COR-L47 (cell line): ENCODE measurements at regions not wholly inside any gene's neighbourhood (a gene's known extent, or its start where the extent isn't known, plus 50 kb on each side); places are given as distances from the start of the nearest gene placed in this dataset.
"Not testable (repeated sequence)": the region's sequence is repeated elsewhere in the genome, so short reads cannot be mapped to it uniquely, and the experiment has no call there.

Experiments
- DNase-seq: peaks from one replicate; lab custom pipeline; 2025; lab: John Stamatoyannopoulos, UW

DNA sequence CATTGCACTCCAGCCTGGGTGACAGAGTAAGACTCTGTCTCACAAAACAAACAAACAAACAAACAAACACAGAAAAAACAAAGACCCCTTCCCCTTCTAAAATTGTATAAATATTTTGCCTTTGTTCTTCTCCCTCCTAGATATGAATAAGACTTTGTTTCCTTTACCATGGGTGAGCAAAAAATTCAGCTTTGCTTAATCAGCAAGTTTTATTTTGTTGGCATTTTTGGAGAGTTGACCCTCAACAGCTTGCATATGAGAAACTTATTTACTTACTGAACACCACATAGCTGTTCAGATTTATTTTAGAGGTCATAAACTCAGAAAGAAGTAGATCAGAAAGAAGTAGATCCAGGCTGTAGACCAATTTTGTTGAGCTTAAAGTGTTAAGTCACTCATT is 395.2 kb upstream of the TOM1L1 start:
- no peak for DNase-seq

DNA sequence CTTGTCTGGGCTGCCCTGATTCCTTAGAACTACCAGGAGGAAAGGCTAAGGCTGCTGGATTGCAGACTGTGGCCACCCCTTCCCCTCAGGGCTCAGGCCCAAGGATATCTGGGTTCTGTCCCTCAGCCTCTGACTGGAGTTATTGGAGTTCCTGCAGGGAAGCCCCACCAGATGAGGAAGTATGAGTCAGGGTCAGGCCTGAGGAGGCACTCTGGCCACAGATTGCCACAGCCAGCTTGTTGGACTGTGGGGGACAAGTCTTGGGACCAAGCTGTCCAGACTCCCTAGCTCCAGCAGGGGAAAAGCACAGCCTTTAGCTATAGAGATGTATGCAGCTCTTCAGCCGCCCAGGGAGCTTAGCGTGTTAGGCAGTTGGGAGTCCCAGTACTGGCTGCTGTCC is 381.9 kb upstream of the TOM1L1 start:
- DNase-seq = no peak

DNA sequence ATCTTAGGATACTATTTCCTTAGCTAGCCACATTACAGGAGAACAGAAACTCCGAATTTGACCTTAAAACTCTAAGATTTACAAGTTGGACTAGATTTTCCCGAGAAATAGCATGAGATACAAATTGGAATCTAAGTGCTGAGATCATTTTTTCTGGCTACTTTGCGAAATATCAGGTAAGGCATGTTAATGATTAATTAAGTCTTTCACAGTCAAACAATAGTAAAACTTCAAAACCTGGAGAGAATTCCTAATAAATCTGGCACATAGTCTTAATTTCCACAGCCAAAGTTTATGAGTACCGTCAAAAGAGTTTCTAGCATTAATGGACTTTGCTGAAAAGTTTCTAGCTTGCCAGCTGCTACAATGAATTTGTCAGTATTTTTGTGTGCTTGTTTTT is 379.5 kb upstream of the TOM1L1 start:
- no peak for DNase-seq

DNA sequence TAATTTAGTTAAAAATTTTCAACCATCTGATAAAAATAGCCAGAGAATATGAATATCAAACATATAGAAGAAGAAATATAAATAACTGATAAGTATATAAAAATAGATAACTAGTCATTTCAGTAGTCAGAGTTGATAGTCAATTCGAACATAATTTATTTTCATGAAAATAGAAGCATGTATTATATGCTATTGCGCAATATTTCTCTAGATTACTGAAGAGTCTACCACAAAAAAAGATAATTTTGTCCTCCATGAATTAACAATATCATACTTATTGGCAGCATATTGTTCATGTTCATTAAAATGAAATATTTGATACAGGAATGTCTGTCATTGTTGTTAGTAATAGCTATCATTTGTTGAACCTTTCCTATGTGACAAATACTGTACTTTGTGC is 376.2 kb upstream of the TOM1L1 start:
- no peak for DNase-seq

DNA sequence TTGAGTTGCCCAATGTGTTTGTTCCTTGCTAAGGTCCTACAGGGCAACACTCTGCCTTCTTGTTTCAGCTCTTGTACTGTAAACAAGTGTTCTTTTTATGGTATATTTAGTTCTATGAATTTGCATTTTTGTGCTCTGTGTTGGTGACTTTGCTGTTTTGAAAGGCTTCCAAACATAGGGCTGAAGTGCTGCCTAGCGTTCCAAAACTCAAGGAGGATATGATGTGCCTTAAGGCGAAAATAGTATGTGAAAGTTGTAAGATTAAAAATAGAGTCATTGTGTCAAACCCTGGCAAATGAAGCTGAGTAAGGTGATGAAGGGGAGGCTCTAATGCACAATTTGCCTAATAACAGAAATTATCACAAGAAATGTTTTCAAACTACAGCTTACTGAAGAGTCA is 372.7 kb upstream of the TOM1L1 start:
- no peak for DNase-seq

DNA sequence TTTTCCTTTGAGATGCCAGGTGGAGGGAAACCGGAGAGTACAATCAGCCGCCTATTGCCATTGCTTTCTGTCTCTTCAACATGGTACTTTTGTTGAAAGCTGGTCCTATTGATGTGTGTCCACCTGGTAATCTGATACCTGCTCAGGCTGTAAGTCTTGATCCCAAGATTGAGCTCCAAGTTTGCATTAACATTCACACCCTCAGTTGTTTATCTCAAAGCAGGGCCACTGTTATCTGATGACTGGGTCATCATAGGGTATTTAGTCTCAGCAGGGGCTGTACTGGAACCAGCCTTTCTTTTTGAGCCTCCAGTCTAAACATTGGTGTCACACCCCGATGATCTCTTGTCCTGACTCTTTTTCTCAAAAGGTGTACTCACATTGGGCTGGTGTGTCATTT is 370.3 kb upstream of the TOM1L1 start:
- no peak for DNase-seq

DNA sequence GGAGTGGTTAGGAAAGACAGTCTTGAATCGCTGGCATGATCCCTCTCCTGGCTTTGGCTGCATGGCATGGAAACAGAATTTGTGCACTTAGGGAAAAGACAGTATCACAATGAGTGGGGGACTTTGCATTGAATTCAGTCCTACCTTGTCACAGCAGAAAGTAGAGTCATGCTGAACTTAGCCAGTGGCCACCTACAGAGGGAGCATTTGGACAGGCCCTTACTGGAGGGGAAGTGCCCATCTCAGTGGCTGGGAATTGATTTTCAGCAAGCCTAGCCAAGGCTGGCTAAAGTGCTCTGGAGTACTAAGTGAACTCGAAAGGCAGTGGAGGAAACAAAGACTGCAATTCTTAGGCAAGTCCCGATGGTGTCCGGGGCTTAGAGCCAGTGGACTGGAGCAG is 364.3 kb upstream of the TOM1L1 start:
- DNase-seq = no peak

DNA sequence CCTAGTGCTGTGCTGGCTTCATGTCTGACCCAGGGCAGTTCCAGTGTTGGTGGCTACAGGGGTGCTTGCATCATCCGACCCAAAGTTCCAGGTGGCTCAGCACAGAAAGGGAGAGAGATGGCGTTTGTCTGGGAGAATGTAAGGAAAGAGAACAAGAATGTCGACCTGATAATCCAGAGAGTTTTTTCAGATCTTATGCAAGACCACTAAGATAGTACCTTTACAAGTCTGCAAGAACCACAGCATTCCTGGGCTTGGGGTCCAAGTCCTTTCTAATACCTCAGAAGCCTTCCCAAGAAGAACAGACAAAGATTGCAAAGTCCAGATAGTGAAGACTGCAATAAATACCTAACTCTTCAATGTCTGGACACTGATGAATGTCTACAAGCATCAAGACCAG is 363.0 kb upstream of the TOM1L1 start:
- DNase-seq = no peak

DNA sequence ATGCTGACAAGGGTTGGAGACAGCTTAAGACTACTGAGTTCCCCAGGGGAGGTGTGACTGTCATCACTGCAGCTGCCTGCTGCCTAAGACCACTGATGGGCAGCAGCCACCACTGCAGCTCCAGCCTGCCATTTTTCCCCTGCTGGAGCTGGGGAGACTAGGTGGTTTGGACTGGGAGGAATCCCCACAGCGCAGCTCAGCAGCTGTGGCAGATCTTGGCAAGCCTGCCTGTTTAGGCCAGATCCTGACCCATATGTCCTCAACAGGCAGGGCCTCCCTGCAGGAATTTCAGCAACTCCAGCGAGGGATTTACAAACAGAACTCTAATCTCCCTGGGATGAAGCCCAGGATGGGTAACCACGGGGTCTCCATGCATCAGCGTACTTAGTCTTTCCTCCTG is 356.4 kb upstream of the TOM1L1 start:
- no peak for DNase-seq

DNA sequence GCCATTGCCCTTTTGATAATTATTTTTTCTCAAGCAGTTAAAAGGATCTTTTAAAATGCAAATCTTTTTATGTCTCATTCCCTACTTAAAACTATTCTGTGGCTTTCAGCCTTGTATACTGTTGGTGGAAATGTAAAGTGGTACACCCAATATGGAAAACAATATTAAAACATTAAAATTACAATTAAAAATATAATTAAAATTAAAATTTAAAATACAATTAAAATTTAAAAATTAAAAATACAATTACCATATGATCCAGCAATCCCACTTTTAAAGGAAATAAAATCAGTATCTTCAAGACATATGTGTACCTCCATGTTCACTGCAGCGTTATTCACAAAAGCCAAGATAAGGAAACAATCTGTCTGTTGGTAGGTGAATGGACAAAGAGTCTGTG is 340.8 kb upstream of the TOM1L1 start:
- DNase-seq = no peak

DNA sequence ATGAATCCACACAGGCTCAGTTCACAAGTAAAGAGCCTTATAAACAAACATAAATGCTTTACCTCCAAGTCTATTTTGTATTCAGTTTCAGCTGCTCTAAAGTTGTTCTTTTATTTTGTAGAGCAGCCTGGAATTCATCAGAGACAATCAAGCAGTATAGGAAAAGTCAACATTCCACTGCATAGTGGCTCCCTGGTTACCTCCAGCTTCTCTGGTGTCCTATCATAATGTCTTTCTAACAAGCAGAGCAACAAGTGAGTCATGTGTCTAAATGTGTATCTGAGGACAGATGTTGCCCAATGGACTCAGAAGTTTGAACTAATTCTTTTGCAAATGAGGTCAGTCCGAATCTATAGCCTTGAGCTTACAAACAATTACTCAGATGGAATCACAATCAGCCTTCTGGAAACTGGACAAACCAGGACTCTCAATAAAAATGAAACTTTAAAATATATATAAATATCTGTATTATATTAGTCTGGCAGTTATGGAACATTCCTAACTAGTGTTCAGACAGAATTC is 292.0 kb upstream of the TOM1L1 start:
- no peak for DNase-seq

DNA sequence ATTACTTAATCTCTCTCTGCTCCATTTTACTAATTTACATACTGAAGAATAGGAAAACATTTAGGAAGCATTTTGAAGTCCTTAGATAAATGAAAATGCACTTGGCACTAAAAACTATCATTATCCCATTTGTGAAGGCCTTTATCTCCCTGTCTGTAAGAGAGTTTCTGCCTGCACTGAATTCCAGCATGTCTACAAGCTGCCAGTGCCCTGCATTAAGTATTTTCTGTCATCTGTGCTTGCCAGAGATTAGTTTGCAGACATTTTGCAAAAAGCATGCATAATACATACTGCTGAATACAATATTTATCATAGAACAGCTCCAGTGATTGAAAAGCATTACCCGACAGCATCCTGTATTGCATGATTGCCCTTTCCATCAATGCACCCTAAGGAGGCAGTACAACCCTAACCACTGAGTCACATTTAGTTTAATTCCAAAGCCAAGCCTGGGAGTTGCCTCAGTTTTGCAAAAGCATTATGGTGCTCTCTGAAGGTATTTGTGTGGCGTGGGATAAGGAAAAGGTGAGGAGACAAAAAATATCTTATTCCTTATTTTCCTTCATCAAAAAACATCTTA is 280.2 kb upstream of the TOM1L1 start:
- no peak for DNase-seq

DNA sequence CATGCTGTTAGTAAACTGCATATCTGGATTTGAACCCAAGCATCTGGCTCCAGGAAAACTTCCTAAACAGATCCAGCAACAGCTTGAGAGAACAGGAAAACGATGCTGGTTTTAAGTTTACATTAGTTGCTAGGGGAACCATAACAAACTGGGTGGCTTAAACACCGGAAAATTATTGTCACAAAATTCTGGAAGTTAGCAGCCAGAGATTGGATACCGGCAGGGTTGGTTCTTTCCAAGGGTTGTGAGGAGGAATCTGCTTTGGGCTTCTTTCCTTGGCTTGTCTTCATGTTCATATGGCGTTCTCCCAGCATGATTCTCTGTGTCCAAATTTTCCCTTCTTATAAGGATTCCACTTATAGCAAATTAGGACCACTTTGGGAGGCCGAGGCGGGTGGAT is 276.9 kb upstream of the TOM1L1 start:
- DNase-seq = no peak

DNA sequence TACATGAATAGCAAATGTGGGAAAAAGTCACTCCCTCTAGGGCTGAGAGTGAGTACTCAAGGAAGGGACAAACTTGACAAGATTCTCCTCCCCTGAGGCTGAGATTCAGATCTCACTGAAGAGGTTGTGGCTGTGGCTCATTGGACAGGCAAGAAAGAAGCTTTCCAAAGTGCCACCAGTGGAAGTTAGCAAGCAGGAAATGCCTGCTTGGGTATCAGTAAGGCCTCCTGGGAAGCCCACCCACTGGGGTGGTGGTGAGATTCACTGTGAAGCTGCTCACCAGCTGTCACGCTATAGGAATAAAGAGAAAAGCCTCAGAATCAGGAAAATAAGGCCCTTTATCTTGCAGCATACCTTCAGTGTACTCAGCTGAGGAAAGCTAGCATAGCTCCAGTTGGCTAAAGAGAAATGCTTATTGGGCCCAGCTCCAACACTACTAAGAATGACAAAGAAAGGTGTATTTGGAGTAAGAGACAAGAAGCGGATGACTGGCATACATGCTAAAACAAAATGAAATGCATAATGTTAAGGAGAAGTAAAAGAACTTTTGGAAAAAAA is 274.4 kb upstream of the TOM1L1 start:
- DNase-seq = no peak

DNA sequence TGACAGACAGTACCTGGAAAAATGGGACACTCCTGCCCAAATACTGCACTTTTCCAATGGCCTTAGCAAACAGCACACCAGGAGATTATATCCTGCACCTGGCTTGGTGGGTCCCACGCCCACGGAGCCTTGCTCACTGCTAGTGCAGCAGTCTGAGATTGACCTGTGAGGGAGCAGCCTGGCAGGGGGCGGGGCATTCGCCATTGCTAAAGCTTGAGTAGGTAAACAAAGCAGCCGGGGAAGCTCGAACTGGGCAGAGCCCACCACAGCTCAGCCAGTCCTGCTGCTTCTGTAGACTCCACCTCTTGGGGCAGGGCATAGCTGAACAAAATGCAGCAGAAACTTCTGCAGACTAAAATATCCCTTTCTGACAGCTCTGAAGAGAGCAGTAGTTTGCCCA is 261.2 kb upstream of the TOM1L1 start:
- not testable (repeated sequence) for DNase-seq

DNA sequence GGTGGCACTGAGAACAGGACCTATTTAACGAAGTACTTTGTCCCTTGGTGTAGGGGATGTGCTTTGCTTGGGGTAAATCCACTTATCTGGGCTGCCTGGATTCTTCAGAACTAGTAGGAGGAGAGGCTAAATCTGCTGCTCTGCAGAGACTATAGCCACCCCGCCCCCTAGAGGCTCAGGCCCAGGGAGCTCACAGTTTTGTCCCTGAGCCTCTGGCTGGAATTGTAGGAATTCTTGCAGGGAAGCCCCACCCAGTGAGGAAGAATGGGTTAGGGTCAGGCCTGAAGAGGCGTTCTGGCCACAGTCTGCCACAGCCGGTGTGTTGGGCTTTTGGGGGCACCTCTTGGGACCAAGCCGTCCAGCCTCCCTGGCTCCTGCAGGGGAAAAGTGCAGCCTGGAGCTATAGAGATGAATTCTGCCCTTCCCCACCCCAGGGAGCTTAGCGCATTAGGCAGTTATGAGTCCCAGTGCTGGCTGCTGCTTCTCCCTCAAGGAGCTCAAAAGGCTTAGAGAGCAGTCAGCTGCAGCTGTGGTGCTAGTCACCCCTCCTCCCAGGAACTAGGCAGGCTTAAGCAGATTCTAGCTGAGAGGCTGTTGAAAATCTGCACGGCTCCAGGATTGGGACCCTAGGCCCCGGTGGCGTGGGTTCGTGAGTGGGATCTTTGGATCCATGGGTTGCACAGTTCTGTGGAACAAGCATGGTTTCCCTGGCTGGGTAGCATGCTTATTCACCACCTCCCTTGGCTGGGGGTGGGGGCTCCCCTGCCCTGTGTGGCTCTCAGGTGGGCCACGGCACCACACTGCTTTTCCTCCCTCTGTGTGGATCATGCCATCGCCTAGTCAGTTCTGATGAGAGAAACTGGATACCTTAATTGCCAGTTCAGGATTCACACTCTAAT is 237.4 kb upstream of the TOM1L1 start:
- no peak for DNase-seq

DNA sequence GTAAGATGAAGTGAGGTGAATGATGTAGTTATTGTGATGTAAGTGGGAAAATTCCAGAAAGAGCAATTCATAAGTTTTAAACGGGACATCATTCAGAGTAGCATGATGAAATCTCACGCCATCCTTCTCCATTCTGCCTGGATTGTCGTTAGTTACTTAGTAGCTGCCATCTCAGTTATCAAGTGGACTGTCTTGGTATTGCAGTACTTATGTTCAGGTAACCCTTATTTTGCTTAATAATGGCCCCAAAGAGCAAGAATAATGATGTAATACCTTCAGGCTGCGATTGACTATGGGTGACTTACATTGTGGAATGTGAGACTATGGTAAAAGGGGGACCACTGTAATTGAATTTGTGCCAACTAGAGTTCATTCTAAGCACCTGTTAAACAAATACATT is 234.1 kb upstream of the TOM1L1 start:
- no peak for DNase-seq

DNA sequence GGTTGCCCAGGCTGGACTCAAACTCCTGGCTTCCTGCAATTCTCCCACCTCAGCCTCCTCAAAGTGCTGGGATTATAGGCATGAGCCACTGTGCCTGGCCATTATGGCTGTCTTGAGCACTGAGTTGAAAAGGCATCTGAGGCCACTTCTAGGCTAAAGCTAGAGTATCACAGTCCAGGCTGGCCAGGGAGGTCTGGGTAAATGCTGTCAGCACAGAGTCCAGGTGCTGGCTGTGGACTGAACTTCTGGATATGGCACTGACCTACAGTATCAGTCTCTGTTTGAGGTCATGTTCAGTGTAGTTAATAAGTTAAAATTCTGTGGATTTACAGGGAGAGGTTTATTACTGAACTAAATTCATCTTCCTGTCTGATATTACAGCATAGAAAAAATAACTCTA is 222.5 kb upstream of the TOM1L1 start:
- DNase-seq = no peak

DNA sequence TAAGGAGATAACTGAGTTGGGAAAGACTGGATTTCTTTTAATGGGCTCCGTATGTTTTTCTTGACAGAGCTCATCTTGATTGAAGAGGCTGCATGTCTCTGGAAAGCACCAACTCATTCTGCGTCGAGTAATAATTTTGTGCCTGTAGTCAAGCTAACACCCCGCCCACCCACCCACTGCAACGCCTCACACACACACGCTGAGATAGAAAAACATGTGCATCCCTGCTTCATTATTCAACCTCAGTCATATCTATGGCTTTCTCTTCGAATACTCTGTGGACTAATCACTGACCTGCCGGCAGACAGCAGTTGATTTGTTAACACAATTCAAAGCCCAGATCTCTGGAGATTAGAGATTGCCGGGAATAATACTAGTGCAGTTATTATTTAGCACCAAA is 220.2 kb upstream of the TOM1L1 start:
- DNase-seq = no peak

DNA sequence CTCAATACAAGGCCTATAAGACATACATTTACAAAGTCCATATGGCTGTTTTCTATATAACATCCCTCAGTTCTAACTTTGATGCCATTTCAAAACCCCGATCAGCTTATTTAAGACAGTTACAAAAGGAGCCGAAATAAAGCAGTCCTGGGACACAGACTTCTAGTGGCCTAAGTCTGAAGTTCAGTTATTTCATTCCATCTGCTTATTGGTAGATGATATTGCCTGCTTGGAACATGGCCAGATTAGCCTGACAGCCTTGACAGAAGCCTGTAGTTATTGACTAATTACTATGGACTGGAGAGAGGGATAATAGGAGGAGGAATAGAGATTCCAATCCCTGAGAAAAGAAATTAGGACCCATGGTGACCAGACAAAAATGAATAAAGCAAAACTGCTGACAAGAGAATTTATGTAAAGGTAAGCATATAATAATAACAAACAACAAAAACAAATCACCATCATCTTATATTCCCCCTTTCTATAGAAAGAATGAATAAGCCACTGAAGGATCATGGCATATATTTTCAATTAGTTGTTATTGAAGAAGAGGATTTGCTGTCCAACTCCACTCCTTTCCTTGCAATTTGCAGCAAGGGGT is 206.3 kb upstream of the TOM1L1 start:
- DNase-seq = no peak

DNA sequence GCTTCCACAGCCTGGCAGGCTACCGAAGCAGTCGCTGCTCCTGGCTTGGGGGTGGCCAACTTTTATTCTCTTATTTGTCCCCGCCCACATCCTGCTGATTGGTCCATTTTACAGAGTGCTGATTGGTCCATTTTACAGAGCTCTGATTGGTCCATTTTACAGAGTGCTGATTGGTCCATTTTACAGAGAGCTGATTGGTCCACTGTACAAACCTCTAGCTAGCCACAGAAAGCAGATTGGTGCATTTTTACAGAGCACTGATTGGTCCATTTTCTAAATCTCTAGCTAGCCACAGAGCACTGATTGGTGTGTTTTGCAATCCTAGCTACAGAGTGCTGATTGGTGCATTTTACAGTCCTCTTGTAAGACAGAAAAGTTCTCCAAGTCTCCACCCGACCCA is 187.9 kb upstream of the TOM1L1 start:
- DNase-seq = not testable (repeated sequence)

DNA sequence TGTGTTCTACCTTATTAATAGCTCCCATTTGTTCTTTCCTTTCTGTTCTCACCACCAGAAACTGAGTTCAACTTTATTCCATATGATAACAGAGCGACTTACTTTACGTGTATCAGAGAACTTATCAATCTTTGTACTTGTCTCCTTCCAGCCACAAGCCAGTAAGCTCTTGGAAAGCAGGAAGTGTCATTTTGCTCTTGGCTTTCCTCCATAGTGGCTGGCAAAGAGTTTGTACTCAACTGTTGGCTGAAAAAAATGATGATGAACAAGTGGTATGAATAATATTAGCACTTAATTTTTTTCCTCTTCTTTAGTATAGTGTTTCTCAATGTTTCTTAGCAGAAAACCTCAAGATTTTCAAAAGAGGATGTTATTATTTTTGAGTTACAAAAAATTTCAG is 182.4 kb upstream of the TOM1L1 start:
- DNase-seq = no peak

DNA sequence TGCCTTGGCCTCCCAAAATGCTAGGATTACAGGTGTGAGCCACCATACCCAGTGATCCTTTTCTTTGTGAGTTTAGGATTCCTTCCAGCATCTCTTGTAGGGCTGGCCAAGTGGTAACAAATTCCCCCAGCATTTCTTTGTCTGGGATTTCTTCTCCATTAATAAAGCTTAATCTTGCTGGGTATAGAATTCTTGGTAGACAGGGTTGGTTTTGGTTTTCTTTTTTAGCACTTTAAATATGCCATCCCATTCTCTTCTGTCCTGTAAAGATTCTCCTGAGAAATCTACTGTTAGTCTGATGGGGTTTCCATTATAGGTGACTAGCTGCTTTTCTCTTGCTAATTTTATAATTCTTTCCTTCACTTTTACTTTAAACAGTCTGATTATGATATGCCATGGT is 173.0 kb upstream of the TOM1L1 start:
- DNase-seq = no peak
